PC-3 (cell line): ENCODE measurements at regions not wholly inside any gene's neighbourhood (a gene's known extent, or its start where the extent isn't known, plus 50 kb on each side); places are given as distances from the start of the nearest gene placed in this dataset.

Experiments used
- CTCF ChIP-seq: fragments of 300-600 bp; sonication (generic); conservative IDR thresholded peaks from 2 replicates; pipeline ENCODE4 v1.5.1; 2017; ENCODE audit warnings: antibody characterized with exemption, low read depth, mild to moderate bottlenecking, low read length
- EZH2 ChIP-seq: fragments of 300-600 bp; sonication (generic); IDR thresholded peaks from one replicate; pipeline ENCODE4 v1.6.1; 2017; ENCODE audit warnings: antibody characterized with exemption, mild to moderate bottlenecking, low read length; ENCODE audit not compliant: unreplicated experiment

GRCh38 chr9:89993678-89994630, 389.1 kb downstream of the GADD45G start:
- TF ChIP-seq CTCF (no peak), EZH2 (no peak)
